ENCODE measurements at regions not wholly inside any gene's neighbourhood (a gene's known extent, or its start where the extent isn't known, plus 50 kb on each side); places are given as distances from the start of the nearest gene placed in this dataset.
A peak's percentile ranks its signal among the peaks of the same experiment; 100 is the strongest.

DNA sequence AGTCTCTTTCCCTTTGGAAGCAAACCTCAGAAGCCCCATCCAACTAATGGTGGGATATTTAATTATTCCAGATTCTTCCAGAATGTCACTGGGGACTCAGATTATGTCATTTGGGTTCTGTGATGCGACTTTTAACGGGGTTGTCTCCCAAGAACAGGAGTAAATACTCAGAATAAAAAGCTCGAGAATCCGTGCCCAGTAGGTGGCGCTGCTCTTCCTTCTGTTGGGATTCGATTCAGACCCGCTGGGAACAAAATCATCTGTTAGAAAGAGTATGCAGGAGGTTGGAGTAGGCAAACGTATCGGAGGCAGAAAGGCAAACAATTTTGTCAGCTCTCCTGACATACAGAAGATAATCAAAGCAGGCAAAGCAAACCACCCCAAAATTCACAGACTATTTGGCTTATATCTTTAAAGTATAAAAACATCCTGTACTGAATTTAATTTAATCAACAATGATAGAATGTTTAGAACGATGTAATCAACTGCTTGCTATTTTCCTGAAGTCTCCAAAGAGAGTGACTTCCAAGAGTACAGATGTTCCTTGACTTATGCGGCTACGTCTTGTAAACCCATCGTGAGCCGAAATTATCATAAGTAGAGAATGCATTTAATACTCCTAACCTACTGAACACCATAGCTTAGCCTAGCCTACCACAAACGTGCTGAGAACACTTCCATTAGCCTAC lies 169.8 kb upstream of the RAI14 start:
- DNase-seq (ENCODE audit: low read depth), result peak; percentile 74

DNA sequence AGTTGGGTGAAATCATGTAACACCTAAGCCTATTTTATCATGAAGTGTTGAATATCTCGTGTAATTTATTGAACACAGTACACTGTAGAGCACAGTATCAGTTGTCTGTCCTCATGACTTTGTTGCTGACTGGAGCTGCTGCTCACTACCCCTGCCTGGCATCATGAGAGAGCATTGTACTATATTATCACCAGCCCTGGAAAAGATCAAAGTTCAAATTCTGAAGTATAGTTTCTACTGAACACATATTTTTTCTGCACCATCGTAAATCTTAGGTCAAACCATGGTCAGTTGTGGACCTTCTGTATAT lies 169.3 kb upstream of the RAI14 start:
- DNase-seq (ENCODE audit: low read depth), result no peak

DNA sequence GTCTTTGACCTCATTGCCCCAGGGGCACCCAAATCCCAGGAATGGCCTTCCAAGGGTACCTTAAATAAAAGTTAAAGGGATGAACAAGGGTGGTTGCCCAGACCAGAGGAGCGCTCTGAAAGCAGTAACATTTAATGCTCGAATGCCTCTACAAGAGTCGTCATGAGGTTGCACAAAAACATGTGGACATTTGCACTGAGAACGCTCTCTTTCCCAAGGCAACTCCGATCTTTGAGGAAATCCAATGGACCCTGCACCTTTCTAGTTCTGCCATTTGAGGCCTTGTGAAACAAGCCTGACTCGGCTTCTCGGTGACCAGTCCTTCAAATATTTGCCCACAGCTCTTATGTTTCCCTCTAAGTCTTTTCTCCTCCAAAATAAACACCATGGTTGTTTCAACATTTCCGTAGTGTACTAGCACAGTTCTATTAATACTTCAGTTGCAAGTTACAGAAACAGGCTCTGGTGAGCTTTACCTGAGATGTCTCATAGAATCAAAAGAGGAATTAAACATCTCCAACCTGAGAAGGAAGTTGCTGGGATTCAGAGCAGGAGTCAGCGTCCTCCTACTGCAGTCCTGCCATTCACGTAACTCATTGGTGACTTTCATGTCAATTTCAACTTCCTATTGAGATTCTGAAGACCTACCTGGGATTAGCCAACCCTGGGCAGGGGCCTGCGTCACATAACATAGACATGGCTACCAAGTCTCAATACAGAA lies 168.8 kb upstream of the RAI14 start:
- peak; percentile 80 for DNase-seq (ENCODE audit: low read depth)

DNA sequence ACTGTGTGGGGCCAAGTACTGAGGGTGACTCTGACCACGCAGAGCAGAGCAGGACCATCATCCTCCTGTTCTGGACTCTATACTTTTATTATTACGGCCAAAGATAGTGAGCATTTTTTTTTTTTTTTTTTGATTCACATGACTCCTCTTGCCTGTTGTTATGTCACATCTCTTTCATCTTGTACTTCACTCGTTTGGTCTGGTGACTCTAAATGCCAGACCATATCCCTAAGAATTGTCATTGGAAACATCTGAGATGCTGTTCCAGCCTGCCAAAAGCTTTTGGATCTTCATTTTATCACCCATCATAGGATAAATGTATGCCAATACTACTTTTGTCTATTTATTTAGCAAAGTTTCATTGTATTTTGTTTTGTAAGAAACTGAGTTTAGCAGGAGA lies 168.2 kb upstream of the RAI14 start:
- no peak for DNase-seq (ENCODE audit: low read depth)

DNA sequence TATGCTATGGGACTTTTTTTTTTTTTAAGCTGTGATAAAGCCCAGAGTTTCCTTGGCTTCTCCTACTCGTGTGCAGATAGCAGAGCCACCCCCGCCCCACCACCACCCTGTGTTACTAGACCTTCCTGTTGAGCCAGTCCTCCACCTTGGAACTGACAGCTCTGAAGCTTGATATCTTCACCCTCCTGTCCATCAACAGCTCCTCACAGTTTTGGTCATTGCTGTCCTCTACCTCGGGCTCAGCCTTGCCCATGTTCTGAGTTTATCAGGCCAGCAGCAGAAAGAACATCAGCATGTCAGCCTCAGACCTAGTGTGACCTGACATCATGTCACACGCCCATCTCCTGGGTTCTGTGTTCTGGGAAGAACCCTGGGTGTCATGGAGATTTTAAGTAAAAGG lies 167.1 kb upstream of the RAI14 start:
- DNase-seq (ENCODE audit: low read depth), result no peak

DNA sequence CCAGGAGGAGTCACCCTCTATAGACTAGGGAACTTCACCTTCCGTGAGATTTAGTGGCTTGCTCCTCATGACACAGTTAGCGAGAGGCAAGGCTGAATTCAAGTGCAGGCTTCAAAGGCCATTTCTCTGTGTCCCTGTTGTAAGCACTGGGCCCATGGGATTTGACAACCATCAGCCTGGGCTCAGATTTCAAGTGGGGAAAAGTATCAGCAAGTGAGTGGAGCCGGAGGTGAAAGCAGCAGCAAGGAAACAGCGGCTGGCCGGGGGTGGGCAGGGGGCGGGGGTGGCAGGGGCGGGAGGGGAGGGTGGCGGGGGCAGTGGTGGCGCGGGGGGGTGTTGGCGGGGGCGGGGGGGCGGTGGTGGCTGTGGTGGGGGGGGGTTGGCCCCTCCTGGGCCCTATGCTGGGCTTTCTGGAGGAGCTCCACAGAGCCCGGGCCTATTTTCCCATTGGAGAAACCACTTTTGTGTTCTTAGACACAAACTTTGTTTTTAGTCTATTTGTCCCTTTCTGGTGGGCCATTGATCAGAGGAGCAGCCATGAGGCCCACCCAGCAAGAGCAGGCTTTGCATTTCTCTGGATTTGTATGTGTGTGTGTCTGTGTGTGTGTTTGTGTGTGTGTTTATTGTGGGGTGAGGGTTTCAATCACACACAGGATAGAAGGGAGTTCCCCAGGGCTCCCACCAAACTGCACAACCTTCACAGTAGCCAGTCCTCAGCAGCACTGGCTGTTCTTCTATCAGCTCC lies 165.4 kb upstream of the RAI14 start:
- DNase-seq (ENCODE audit: low read depth), result no peak

DNA sequence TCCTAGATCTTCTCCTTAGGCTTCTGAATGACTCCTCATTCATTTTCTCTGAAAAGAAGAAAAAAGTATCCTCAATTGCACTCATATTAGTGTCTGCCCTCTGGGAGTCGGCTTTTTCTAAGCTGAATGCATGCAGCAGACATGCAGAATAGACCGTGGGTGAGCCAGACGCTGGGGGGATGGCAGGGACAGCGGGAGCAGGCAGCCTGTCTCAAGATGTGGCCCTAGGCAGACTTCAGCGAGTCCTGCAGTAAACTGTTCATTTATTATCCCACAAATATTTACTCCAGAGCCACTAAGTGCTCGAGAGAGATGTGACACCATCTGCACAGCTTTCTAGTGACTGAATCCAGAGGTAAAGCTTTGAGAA lies 164.9 kb upstream of the RAI14 start:
- DNase-seq (ENCODE audit: low read depth), result no peak

DNA sequence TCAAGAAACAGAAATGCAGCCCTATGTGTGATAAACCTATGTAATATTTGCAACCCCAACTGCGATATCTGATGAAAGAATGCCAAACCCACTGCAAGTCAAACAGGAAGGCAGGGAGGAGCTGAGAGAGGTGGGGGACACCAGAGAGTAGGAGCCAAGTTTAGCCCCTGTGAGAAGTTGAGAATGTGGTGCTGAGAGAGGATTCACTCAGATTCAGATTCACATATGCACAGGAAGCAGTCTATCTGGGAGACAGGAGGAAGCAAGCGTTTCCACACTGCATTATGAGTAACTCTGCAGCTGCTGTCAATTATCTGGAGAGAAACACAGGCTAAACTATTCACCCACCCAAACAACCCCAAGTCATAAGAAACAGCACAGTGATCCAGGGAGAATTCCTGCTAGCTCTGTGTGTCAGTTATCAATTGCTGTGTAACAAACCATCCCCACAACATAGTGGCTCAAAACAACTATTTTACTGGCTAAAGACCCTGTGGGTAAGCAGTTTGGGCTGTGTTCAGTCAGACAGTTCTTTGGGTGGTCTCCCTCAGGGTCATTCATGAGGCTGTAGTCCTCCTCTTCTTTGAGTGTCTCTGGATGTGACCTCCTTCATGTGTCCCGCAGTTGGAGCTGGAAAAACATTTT lies 161.9 kb upstream of the RAI14 start:
- peak; percentile 68 for DNase-seq (ENCODE audit: low read depth)

DNA sequence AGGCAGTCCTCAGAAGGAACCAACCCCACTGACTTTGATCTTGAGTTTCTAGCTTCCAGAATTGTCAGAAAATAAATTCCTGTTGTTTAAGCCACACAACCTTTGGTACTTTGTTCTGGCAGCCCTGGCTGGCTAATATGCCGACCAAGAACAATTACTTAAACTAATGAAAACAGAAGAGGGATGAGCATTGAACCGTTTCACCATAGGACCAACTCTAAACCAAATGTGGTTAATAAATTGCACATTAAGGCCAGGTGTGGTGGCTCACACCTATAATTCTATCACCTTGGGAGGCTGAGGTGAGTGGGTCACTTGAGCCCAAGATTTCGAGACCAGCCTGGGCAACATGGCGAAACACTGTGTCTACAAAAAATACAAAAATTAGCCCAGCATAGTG lies 160.9 kb upstream of the RAI14 start:
- DNase-seq (ENCODE audit: low read depth), result no peak

DNA sequence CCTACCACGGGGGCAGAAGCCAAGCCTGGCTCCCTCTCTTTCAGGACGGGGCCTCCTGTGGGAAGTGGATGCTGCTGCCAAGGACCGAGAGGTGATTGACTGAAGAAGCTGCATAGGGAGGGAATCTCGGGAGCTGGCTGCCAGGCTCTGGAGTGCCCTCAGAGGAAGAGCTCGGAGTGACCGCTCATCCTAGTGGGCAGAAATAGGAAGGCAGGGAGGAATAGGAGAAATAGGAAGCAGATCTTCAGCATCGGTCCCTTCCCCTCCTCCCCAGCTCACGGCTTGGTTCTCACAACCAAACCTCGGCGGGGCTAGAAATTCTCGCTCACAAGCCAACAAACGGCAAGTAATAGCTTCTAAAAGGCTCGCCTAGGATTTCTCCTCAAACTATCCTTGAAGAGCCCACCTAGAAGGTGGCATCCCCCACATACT lies 159.9 kb upstream of the RAI14 start:
- no peak for DNase-seq (ENCODE audit: low read depth)

DNA sequence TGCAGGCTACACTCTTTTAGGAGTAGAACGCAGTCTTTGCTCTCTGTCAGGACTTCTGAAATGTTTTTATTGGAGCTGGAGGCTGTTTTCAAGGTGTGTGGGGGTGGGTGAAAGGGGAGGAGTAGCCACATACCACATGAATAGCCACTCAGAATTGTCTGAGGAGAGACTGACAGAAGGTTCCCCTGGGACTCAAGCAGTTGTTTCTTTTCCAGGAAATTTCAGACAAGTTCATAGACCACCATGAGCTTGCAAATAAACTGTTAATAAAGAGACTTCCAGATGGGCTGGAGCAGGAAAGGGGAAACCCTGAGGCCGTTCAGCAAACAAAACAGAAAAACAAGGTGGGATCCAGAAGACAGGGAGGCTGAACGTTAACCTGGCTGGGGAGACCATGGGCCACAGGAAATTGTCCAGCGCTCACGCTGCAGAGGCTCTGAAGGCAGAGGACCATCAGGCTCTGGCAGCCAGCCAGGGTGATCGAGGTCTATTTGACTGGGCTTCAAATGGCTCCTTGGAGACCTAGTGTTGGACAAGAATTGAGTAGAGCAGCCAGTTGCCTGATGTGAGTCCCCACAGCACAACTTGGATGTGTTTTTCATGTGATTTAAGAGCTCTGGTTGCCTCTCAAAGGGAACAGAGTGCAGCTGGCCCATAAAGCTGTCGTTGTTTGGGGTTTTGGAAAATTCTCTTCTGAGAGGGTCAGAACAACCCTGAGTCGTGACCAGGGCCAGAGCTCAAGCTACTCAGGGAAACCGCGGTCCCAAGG lies 159.2 kb upstream of the RAI14 start:
- no peak for DNase-seq (ENCODE audit: low read depth)

DNA sequence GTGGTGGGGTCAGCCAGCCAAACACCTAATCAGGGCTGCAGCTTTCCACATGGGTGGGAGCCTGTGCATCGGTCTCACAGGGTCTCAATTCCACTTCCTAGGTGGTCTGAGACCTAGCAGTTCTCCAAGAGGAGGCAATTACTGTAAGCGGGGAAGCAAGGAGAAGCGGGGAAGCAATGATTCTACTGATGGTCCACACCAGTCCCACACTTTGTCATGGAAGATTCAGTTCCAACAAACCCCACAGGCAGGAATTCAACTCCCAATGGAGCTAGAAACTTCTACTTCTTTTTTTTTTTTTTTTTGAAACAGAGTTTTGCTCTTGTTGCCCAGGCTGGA lies 158.7 kb upstream of the RAI14 start:
- no peak for DNase-seq (ENCODE audit: low read depth)

DNA sequence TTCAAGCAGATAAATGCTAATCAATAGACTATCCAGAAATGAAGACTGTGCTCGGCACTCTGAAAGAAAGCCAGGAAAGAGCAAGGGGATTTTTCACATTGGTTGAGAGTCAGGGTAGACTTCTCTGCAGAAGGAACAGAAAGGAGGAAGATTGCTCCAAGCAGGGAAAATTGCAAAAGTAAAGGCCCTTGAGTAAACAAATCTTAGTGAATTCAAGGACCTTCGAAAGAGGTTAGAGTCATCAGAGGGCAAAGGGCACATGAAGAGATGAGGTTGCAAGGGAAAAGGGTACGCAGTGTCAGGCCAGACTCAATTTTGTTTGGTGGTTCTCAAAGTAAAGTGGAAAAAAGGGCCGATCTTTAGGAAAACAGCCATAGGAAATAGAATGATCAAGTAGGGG lies 157.6 kb upstream of the RAI14 start:
- DNase-seq (ENCODE audit: low read depth), result no peak

DNA sequence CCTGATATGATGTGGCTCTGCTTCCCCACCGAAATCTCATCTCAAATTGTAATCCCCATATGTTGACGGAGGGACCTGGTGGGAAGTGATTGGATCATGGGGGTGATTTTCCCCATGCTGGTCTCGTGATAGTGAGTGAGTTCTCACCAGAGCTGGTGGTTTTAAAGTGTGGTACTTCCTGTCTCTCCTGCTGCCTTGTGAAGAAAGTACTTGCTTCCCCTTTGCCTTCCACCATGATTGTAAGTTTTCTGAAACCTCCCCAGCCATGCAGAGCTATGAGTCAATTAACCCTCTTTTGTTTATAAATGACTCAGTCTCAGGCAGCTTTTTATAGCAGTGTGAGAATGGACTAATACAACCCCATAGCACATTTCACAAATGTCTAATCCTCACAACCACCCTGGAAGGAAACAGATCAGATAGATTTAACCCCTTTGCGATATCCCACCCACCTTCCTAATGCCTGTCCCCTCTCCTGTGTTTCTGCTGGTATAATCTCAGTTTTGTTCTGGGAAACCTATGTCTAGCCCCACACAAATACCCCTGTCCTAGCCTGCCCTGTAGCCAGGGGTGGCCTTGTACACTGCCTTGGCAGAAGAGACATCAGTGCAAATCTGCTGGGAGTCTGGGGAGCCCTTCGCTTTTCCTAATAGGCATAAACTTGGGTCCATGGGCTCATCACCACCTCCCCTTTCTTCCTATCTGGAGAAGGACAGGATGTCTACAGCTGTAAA lies 157.0 kb upstream of the RAI14 start:
- DNase-seq (ENCODE audit: low read depth), result peak; percentile 75

DNA sequence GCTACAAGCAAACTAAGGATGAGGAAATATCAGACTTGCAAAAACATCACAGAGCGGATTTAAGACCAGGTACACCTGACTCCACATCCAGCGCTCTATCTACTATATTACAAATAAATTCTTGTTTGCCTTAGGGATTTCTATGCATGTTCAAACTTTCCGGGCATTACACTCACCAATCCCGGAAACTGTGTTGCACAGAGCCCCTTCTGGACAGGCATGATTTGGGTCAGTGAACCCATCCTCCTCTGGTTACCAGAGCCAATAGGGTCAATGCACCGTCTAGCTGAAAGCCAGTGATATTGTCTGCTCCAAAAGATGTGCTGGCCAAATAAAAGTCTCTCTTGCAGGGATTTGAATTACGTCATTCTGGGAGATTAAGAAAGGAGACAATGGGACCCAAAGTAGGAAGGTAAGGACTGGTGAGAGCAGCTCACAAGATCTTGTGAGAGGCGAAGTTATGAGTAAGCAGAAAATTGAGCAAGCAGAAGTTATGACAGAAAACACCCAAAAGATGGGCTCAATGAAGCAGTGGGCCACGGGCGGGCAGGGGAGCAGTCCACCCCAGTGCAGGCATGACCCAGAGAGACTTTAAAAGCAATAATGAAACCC lies 155.8 kb upstream of the RAI14 start:
- DNase-seq (ENCODE audit: low read depth), result no peak

DNA sequence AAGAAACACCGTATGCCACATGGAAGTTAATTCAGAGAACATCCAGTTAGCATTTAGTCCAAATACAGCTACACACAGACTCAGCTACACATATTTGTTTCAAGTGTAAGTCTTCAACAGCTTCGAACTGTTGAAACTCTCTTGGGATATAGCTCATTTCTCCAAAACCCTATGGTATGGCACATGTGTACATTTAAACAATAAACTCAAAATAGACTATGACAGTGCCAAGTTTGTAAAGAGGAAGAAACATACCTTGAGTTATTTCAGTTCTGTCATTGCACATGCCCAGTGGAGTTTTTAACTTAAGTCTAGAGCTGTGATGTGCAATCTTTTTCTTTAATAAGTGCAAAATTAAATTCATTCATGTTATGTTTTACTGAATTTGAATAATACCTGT lies 155.1 kb upstream of the RAI14 start:
- no peak for DNase-seq (ENCODE audit: low read depth)

DNA sequence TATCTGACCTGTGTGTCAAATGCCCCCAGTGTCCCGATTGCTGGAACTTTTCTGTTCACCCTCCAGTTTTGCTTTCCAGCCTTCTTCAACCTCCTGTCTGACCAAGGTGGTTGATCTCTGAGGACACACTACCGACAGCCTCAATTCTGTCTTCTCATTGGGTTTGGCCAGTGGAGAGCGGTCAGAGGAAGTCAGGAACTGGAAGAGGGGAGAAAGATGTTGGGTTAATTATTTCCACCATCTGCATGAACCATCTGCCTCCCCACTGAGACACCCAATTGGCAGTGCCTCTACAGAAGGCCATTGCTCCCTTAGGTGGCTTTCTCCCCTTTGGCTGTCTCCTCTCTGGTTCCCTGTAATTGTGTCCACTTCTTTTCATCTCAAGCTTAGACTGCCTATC lies 154.3 kb upstream of the RAI14 start:
- DNase-seq (ENCODE audit: low read depth), result no peak

DNA sequence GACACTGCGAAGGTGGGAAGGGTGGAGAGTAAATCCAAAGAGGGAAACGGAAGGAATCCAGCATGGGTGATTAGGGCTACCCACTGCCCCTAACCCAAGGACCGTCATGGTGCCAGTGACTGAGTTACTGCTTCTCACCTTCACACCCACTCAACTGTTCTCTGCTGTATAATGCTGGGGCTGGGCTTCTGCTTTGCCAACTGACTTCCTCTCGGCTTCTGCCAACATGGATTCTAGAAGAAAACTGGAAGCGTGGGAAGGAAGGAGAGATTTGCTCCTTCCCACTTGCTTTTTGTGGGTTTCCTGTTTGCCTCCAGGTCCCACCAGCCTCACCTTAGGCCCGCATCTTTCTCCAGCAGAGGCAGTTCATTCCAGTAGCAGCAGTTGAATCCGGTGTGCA lies 153.5 kb upstream of the RAI14 start:
- DNase-seq (ENCODE audit: low read depth), result no peak

DNA sequence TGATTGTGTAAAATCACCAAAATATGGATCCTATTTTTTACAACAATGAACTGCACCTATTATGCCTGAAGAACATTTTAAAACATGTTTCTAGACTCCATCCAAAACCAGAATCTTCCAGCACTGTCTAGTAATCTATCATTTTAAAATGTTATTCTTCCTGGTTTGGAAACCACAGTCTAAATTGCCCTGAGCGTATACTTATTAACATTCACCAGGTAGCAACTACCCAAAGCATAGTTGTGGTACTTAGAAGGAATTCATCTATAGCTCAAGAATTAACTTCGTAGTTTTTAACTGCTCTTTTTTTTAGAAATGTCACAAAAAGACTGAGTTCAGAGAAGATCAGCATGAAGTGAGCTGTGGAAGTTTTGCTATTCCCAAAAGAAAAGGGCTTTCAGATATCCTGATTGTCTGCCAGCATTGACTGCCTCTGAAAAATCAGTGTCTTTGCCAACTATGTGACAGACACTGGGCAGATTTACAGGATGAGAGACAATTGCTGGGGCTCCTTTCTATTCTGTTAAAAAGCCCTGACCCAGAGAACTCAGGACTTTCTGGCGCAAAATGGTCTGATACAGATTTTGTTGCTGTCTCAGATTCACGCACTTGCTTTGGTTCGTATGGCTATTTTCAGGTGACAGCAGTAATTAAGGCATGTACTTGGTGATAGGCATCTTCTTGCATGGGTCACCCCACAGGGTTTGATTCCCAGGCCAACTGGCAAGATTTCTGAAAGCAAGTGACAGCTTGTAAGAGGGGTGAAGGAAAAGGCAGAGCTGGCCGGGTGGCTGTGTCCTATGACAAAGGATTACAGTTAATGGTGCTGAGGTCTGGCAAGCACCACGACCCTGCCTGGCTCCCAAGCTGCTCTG lies 152.5 kb upstream of the RAI14 start:
- DNase-seq (ENCODE audit: low read depth), result no peak

DNA sequence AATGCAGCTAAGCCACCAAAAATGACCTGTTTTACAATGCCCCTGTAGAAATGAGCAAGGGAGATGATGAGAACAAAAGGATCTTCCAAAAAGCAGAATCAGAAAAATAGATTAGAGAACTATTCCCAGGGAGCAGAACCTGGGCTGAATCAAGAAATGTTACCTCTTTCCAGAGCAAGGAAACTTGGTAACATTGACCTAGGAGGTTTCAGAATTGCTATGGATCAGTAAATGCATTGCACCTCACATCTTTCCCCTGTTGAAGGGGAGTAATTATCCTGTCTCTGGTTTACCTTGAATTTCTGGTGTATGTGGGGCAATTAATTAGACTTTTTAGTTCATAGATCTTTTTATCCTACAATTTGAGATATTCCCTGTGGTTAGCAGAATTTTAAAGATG lies 151.2 kb upstream of the RAI14 start:
- DNase-seq (ENCODE audit: low read depth), result no peak
